WTC11 (cell line): ENCODE measurements at regions not wholly inside any gene's neighbourhood (a gene's known extent, or its start where the extent isn't known, plus 50 kb on each side); places are given as distances from the start of the nearest gene placed in this dataset.

ENCODE experiments used
- ATAC-seq: fragments of 200-7000 bp; cut with Tn5 transposase; 2 replicates; pipeline ENCODE4 v1.10.0; 2021; ENCODE audit warnings: mild to moderate bottlenecking, moderate library complexity
- CTCF ChIA-PET: fragments of 300-600 bp; sonication (Branson Sonifier 250); formaldehyde crosslinking; loops from one replicate; lab custom pipeline; 2021; ENCODE audit warnings: antibody characterized with exemption; lab: Charles Lee
- POLR2A ChIA-PET: fragments of 350-600 bp; sonication (Branson Sonifier 250); formaldehyde crosslinking; loops from one replicate; lab custom pipeline; 2021; ENCODE audit warnings: antibody characterized with exemption; lab: Charles Lee
- DNase-seq: peaks from one replicate; pipeline ENCODE4 v3.0.0; 2021; ENCODE audit warnings: low spot score
- H3K27ac Mint-ChIP-seq: 2 replicates; pipeline ENCODE4 v1.8.0; 2021; ENCODE audit warnings: mixed read lengths
- H3K27me3 Mint-ChIP-seq: 2 replicates; pipeline ENCODE4 v1.8.0; 2021; ENCODE audit warnings: low read depth, mild to moderate bottlenecking, moderate library complexity, mixed read lengths
- H3K36me3 Mint-ChIP-seq: 2 replicates; pipeline ENCODE4 v1.8.0; 2021; ENCODE audit warnings: mixed read lengths
- H3K4me1 Mint-ChIP-seq: 2 replicates; pipeline ENCODE4 v1.8.0; 2022; ENCODE audit warnings: mixed read lengths
- H3K4me3 Mint-ChIP-seq: 2 replicates; pipeline ENCODE4 v1.8.0; 2021; ENCODE audit warnings: mild to moderate bottlenecking, moderate library complexity, mixed read lengths
- H3K9me3 Mint-ChIP-seq: 2 replicates; pipeline ENCODE4 v1.8.0; 2021; ENCODE audit warnings: mixed read lengths
- CREM ChIP-seq: sonication (generic); formaldehyde crosslinking; IDR thresholded peaks from 2 replicates; pipeline ENCODE4 v1.8.1; 2022; ENCODE audit warnings: mild to moderate bottlenecking, missing genetic modification reagents, moderate library complexity
- ETV6 ChIP-seq: sonication (generic); formaldehyde crosslinking; IDR thresholded peaks from 2 replicates; pipeline ENCODE4 v1.8.1; 2022; ENCODE audit warnings: mild to moderate bottlenecking, missing genetic modification reagents
- MXD4 ChIP-seq: fragments of 250-450 bp; sonication (Bioruptor Pico); IDR thresholded peaks from 2 replicates; pipeline ENCODE4 v1.8.0; 2021; ENCODE audit warnings: mild to moderate bottlenecking, moderate library complexity, borderline replicate concordance
- NFATC4 ChIP-seq: fragments of 250-450 bp; sonication (Bioruptor Pico); IDR thresholded peaks from 2 replicates; pipeline ENCODE4 v1.9.0; 2021; ENCODE audit warnings: mild to moderate bottlenecking
- NR2C2 ChIP-seq: sonication (generic); formaldehyde crosslinking; IDR thresholded peaks from 2 replicates; pipeline ENCODE4 v1.8.0; 2022; ENCODE audit warnings: mild to moderate bottlenecking, missing genetic modification reagents
- RORB ChIP-seq: fragments of 250-450 bp; sonication (Bioruptor Pico); IDR thresholded peaks from 2 replicates; pipeline ENCODE4 v1.9.0; 2021; ENCODE audit warnings: mild to moderate bottlenecking
- TEAD1 ChIP-seq: sonication (generic); formaldehyde crosslinking; IDR thresholded peaks from 2 replicates; pipeline ENCODE4 v1.8.0; 2022; ENCODE audit warnings: mild to moderate bottlenecking, missing genetic modification reagents
- ZNF232 ChIP-seq: sonication (generic); formaldehyde crosslinking; IDR thresholded peaks from 2 replicates; pipeline ENCODE4 v1.8.0; 2022; ENCODE audit warnings: mild to moderate bottlenecking, missing genetic modification reagents
- ZNF423 ChIP-seq: fragments of 250-450 bp; sonication (Bioruptor Pico); IDR thresholded peaks from 2 replicates; pipeline ENCODE4 v2.1.2; 2022; ENCODE audit warnings: mild to moderate bottlenecking, moderate library complexity
- ZNF671 ChIP-seq: fragments of 250-450 bp; sonication (Bioruptor Pico); IDR thresholded peaks from 2 replicates; pipeline ENCODE4 v1.8.0; 2021; ENCODE audit warnings: mild to moderate bottlenecking
- TF ChIP-seq, protein P1 (sequence below): sonication (generic); formaldehyde crosslinking; conservative IDR thresholded peaks from 2 replicates; pipeline ENCODE4 v1.8.1; 2022; ENCODE audit warnings: mild to moderate bottlenecking, missing genetic modification reagents
- TF ChIP-seq, protein P2 (sequence below): sonication (generic); formaldehyde crosslinking; IDR thresholded peaks from 2 replicates; pipeline ENCODE4 v1.8.0; 2023; ENCODE audit warnings: missing genetic modification reagents, mild to moderate bottlenecking, borderline replicate concordance
- TF ChIP-seq, protein P3 (sequence below): fragments of 200-600 bp; IDR thresholded peaks from 2 replicates; pipeline ENCODE4 v1.8.0; 2022; ENCODE audit warnings: antibody characterized with exemption
- TF ChIP-seq, protein P4 (sequence below): fragments of 250-450 bp; sonication (Bioruptor Pico); IDR thresholded peaks from 2 replicates; pipeline ENCODE4 v1.9.0; 2021; ENCODE audit warnings: moderate library complexity, mild to moderate bottlenecking, inconsistent platforms, borderline replicate concordance
- TF ChIP-seq, protein P5 (sequence below): sonication (generic); formaldehyde crosslinking; IDR thresholded peaks from 2 replicates; pipeline ENCODE4 v1.8.1; 2023; ENCODE audit warnings: mild to moderate bottlenecking, moderate library complexity, missing genetic modification reagents
- TF ChIP-seq, protein P6 (sequence below): sonication (generic); formaldehyde crosslinking; IDR thresholded peaks from 2 replicates; pipeline ENCODE4 v1.8.0; 2022; ENCODE audit warnings: missing genetic modification reagents
- TF ChIP-seq, protein P7 (sequence below): sonication (generic); formaldehyde crosslinking; IDR thresholded peaks from 2 replicates; pipeline ENCODE4 v1.8.1; 2022; ENCODE audit warnings: missing genetic modification reagents, borderline replicate concordance
- TF ChIP-seq, protein P8 (sequence below): fragments of 250-450 bp; sonication (Bioruptor Pico); IDR thresholded peaks from 2 replicates; pipeline ENCODE4 v1.9.0; 2021; ENCODE audit warnings: mild to moderate bottlenecking

DNA sequence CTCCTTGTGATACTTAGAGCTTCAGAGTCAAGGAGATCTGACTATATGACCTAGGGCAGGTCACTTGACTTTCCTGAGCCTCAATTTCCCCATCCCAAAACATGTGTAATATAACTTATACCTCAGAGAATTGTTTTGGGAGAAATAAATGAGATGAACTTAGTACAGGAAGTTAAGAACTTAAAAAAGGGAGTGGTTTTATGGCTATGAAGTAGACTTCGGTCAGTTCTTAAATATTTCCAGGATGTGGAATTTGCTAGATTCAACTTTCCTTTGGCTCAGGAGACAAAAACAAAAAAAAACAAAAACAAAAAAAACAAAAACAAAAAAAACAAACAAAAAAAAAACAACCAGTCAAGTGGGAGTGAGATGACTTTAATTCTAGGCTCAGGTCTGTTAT, 116.7 kb downstream of the EDEM1 start:
- ChIA-PET POLR2A (no interaction called here), CTCF (no interaction called here)
- H3K27ac Mint-ChIP-seq: no peak overlapping the region
- DNase-seq (no peak), ATAC-seq (no peak)
- H3K36me3 Mint-ChIP-seq: peaks cover 5% of the 10 kb centered on the region
- TF ChIP-seq, protein P1, sequence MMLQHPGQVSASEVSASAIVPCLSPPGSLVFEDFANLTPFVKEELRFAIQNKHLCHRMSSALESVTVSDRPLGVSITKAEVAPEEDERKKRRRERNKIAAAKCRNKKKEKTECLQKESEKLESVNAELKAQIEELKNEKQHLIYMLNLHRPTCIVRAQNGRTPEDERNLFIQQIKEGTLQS (CRISPR knock-in tag): no peak
- TF ChIP-seq, protein P2, sequence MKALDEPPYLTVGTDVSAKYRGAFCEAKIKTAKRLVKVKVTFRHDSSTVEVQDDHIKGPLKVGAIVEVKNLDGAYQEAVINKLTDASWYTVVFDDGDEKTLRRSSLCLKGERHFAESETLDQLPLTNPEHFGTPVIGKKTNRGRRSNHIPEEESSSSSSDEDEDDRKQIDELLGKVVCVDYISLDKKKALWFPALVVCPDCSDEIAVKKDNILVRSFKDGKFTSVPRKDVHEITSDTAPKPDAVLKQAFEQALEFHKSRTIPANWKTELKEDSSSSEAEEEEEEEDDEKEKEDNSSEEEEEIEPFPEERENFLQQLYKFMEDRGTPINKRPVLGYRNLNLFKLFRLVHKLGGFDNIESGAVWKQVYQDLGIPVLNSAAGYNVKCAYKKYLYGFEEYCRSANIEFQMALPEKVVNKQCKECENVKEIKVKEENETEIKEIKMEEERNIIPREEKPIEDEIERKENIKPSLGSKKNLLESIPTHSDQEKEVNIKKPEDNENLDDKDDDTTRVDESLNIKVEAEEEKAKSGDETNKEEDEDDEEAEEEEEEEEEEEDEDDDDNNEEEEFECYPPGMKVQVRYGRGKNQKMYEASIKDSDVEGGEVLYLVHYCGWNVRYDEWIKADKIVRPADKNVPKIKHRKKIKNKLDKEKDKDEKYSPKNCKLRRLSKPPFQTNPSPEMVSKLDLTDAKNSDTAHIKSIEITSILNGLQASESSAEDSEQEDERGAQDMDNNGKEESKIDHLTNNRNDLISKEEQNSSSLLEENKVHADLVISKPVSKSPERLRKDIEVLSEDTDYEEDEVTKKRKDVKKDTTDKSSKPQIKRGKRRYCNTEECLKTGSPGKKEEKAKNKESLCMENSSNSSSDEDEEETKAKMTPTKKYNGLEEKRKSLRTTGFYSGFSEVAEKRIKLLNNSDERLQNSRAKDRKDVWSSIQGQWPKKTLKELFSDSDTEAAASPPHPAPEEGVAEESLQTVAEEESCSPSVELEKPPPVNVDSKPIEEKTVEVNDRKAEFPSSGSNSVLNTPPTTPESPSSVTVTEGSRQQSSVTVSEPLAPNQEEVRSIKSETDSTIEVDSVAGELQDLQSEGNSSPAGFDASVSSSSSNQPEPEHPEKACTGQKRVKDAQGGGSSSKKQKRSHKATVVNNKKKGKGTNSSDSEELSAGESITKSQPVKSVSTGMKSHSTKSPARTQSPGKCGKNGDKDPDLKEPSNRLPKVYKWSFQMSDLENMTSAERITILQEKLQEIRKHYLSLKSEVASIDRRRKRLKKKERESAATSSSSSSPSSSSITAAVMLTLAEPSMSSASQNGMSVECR: no peak
- TF ChIP-seq ZNF423 (CRISPR knock-in tag): no peak
- TF ChIP-seq RORB (CRISPR knock-in tag): no peak
- TF ChIP-seq, protein P3, sequence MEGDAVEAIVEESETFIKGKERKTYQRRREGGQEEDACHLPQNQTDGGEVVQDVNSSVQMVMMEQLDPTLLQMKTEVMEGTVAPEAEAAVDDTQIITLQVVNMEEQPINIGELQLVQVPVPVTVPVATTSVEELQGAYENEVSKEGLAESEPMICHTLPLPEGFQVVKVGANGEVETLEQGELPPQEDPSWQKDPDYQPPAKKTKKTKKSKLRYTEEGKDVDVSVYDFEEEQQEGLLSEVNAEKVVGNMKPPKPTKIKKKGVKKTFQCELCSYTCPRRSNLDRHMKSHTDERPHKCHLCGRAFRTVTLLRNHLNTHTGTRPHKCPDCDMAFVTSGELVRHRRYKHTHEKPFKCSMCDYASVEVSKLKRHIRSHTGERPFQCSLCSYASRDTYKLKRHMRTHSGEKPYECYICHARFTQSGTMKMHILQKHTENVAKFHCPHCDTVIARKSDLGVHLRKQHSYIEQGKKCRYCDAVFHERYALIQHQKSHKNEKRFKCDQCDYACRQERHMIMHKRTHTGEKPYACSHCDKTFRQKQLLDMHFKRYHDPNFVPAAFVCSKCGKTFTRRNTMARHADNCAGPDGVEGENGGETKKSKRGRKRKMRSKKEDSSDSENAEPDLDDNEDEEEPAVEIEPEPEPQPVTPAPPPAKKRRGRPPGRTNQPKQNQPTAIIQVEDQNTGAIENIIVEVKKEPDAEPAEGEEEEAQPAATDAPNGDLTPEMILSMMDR: no peak
- no peaks in the 10 kb centered on the region for H3K4me1 Mint-ChIP-seq
- peaks cover 11% of the 10 kb centered on the region for H3K27me3 Mint-ChIP-seq
- H3K4me3 Mint-ChIP-seq: no peak overlapping the region
- peaks cover 40% of the 10 kb centered on the region for H3K9me3 Mint-ChIP-seq

DNA sequence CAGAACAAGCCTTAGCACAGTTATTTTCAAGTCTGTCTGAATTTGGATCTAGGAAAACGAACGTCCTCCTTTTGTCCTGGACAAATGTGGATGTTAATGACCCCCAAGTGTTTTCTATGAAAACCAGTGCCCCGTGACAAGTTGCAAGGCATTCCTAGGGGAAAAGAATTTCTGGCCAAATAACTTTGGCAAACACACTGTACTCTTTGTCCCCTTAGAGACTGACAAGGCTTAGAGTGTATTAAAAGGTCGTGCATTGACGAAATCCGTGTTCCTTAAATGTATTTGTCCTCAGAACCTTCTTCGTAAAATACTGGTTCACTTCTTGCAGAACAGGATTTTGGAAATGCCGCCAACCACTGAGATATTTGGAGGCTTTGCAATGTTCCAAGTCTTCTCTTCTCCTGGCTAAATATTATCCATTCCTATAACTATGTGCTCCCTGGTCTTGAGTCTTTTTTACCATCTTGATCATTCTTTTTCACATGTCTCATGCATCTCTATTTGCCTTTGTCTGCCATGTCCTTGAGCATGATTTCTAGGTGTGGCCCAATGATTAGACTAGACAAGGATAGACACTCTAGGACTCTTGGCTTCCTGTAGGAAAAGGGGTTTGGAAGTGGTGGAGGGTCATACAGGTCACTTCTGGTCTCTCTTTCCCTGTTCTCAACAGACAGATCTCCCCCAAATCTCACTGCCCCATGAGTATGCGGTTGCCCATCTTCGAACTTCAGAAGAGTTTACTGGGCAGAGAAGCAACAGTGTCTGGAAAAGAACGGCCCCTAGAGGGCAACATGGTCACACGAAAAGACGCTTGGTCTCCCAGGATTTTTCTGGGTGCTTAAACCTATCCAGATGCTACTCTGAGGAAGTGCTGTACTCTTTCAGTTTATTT, 117.5 kb downstream of the EDEM1 start:
- TF ChIP-seq MXD4 (CRISPR knock-in tag) (no peak), ZNF423 (CRISPR knock-in tag) (no peak), ETV6 (CRISPR knock-in tag) (no peak), TEAD1 (CRISPR knock-in tag) (no peak), ZNF232 (no peak), CREM (CRISPR knock-in tag) (no peak), ZNF671 (CRISPR knock-in tag) (no peak), NR2C2 (CRISPR knock-in tag) (no peak), NFATC4 (CRISPR knock-in tag) (no peak)
- TF ChIP-seq, protein P4, sequence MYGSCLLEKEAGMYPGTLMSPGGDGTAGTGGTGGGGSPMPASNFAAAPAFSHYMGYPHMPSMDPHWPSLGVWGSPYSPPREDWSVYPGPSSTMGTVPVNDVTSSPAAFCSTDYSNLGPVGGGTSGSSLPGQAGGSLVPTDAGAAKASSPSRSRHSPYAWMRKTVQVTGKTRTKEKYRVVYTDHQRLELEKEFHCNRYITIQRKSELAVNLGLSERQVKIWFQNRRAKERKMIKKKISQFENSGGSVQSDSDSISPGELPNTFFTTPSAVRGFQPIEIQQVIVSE (CRISPR knock-in tag): no peak
- TF ChIP-seq, protein P5, sequence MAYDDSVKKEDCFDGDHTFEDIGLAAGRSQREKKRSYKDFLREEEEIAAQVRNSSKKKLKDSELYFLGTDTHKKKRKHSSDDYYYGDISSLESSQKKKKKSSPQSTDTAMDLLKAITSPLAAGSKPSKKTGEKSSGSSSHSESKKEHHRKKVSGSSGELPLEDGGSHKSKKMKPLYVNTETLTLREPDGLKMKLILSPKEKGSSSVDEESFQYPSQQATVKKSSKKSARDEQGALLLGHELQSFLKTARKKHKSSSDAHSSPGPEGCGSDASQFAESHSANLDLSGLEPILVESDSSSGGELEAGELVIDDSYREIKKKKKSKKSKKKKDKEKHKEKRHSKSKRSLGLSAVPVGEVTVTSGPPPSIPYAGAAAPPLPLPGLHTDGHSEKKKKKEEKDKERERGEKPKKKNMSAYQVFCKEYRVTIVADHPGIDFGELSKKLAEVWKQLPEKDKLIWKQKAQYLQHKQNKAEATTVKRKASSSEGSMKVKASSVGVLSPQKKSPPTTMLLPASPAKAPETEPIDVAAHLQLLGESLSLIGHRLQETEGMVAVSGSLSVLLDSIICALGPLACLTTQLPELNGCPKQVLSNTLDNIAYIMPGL (CRISPR knock-in tag): no peak
- TF ChIP-seq, protein P6, sequence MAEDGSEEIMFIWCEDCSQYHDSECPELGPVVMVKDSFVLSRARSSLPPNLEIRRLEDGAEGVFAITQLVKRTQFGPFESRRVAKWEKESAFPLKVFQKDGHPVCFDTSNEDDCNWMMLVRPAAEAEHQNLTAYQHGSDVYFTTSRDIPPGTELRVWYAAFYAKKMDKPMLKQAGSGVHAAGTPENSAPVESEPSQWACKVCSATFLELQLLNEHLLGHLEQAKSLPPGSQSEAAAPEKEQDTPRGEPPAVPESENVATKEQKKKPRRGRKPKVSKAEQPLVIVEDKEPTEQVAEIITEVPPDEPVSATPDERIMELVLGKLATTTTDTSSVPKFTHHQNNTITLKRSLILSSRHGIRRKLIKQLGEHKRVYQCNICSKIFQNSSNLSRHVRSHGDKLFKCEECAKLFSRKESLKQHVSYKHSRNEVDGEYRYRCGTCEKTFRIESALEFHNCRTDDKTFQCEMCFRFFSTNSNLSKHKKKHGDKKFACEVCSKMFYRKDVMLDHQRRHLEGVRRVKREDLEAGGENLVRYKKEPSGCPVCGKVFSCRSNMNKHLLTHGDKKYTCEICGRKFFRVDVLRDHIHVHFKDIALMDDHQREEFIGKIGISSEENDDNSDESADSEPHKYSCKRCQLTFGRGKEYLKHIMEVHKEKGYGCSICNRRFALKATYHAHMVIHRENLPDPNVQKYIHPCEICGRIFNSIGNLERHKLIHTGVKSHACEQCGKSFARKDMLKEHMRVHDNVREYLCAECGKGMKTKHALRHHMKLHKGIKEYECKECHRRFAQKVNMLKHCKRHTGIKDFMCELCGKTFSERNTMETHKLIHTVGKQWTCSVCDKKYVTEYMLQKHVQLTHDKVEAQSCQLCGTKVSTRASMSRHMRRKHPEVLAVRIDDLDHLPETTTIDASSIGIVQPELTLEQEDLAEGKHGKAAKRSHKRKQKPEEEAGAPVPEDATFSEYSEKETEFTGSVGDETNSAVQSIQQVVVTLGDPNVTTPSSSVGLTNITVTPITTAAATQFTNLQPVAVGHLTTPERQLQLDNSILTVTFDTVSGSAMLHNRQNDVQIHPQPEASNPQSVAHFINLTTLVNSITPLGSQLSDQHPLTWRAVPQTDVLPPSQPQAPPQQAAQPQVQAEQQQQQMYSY (CRISPR knock-in tag): no peak
- TF ChIP-seq, protein P7, sequence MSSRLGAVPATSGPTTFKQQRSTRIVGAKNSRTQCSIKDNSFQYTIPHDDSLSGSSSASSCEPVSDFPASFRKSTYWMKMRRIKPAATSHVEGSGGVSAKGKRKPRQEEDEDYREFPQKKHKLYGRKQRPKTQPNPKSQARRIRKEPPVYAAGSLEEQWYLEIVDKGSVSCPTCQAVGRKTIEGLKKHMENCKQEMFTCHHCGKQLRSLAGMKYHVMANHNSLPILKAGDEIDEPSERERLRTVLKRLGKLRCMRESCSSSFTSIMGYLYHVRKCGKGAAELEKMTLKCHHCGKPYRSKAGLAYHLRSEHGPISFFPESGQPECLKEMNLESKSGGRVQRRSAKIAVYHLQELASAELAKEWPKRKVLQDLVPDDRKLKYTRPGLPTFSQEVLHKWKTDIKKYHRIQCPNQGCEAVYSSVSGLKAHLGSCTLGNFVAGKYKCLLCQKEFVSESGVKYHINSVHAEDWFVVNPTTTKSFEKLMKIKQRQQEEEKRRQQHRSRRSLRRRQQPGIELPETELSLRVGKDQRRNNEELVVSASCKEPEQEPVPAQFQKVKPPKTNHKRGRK (CRISPR knock-in tag): no peak
- TF ChIP-seq, protein P8, sequence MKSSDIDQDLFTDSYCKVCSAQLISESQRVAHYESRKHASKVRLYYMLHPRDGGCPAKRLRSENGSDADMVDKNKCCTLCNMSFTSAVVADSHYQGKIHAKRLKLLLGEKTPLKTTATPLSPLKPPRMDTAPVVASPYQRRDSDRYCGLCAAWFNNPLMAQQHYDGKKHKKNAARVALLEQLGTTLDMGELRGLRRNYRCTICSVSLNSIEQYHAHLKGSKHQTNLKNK (CRISPR knock-in tag): no peak
- TF ChIP-seq, protein P1 (CRISPR knock-in tag): no peak
- ATAC-seq (peak; percentile 92), DNase-seq (peak; percentile 50)
- peaks cover 43% of the 10 kb centered on the region for H3K9me3 Mint-ChIP-seq
- H3K27me3 Mint-ChIP-seq: peaks cover 8% of the 10 kb centered on the region
- POLR2A ChIA-PET: no interaction called here
- no peaks in the 10 kb centered on the region for H3K4me1 Mint-ChIP-seq
- no peak overlapping the region for H3K4me3 Mint-ChIP-seq
- H3K36me3 Mint-ChIP-seq: peaks cover 5% of the 10 kb centered on the region
- CTCF ChIA-PET: no interaction called here
- H3K27ac Mint-ChIP-seq: no peak overlapping the region
